AG04450 (cell line): ENCODE measurements at regions not wholly inside any gene's neighbourhood (a gene's known extent, or its start where the extent isn't known, plus 50 kb on each side); places are given as distances from the start of the nearest gene placed in this dataset.

Experiments used
- CTCF ChIA-PET: fragments of 300-600, 350-600 bp; formaldehyde crosslinking; extraction: SDS; loops from one replicate; lab custom pipeline; 2022; ENCODE audit warnings: antibody characterized with exemption, inconsistent platforms; lab: Charles Lee
- POLR2A ChIA-PET: fragments of 350-600 bp; formaldehyde crosslinking; extraction: SDS; loops from one replicate; lab custom pipeline; 2021; ENCODE audit warnings: antibody characterized with exemption, inconsistent platforms; lab: Yijun Ruan, JAX
- DNase-seq: peaks from one replicate; pipeline ENCODE4 v3.0.0-alpha.2; 2011; ENCODE audit warnings: low read depth, low spot score
- H3K27ac ChIP-seq: one replicate; pipeline ENCODE4 v1.5.1; 2012; ENCODE audit warnings: low read depth, low read length, control low read depth
- H3K27me3 ChIP-seq: one replicate; pipeline ENCODE4 v1.6.0; 2012; ENCODE audit warnings: low read length; ENCODE audit not compliant: control insufficient read depth, insufficient read depth
- H3K4me3 ChIP-seq: 2 replicates; pipeline ENCODE4 v1.5.1; 2011; ENCODE audit warnings: mild to moderate bottlenecking, low read depth, low read length, control low read depth
- H3K9me3 ChIP-seq: 2 replicates; pipeline ENCODE4 v1.5.1; 2012; ENCODE audit warnings: low read length; ENCODE audit not compliant: control insufficient read depth, insufficient read depth
- TF ChIP-seq, protein P1 (sequence below): IDR thresholded peaks from 2 replicates; pipeline ENCODE4 v1.5.1; 2011; ENCODE audit warnings: low read depth, low read length, control low read depth, inconsistent platforms

DNA sequence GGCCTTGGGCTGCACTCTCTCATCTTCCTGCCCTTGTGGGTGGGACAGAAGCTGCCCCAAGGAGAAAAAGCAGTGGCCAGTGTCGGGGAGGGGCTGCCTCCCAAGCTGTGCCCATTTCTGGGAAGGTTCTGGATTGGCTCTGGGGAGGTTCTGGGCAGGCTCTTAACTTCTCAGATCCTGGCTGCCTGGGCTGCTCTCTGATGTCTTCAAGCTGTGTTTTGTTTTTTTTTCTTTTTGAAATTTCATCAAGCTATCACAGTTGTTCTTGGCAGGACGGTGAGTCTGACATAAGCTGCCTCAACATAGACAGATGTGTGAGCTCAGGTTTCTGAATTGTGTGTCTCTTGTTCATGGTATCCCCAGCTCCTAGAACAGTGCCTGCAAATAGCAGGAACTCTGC, 1032.0 kb downstream of the BRD1 start:
- CTCF ChIA-PET: no interaction called here
- Histone ChIP-seq H3K27me3 (no peaks in the 10 kb centered on the region), H3K27ac (no peak overlapping the region), H3K9me3 (peaks cover 74% of the 10 kb centered on the region), H3K4me3 (no peak overlapping the region)
- TF ChIP-seq, protein P1, sequence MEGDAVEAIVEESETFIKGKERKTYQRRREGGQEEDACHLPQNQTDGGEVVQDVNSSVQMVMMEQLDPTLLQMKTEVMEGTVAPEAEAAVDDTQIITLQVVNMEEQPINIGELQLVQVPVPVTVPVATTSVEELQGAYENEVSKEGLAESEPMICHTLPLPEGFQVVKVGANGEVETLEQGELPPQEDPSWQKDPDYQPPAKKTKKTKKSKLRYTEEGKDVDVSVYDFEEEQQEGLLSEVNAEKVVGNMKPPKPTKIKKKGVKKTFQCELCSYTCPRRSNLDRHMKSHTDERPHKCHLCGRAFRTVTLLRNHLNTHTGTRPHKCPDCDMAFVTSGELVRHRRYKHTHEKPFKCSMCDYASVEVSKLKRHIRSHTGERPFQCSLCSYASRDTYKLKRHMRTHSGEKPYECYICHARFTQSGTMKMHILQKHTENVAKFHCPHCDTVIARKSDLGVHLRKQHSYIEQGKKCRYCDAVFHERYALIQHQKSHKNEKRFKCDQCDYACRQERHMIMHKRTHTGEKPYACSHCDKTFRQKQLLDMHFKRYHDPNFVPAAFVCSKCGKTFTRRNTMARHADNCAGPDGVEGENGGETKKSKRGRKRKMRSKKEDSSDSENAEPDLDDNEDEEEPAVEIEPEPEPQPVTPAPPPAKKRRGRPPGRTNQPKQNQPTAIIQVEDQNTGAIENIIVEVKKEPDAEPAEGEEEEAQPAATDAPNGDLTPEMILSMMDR: no peak
- DNase-seq: no peak
- POLR2A ChIA-PET: no interaction called here

DNA sequence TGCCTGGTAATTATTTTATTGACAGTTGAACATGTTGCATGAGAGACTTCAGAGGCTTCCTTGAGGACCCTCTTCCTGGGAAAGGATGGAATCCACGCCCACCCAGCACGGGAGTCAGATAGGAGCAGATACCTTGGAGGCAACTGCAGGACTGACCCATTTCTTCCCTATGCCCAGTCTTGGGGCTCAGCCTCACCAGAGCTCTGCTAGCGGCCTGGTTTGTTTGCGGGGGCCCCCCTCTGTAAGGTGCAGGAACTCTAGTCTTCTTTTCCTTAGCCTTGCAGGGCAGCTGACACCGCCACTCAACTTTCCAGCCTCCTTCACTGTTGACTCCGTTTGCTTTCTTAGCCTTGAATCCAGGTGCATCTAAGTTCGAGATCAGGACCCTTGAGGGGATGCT, 1032.8 kb downstream of the BRD1 start:
- Histone ChIP-seq H3K4me3 (no peak overlapping the region), H3K27me3 (no peaks in the 10 kb centered on the region), H3K9me3 (peaks cover 66% of the 10 kb centered on the region), H3K27ac (no peak overlapping the region)
- TF ChIP-seq, protein P1: no peak
- ChIA-PET POLR2A (no interaction called here), CTCF (no interaction called here)
- DNase-seq: no peak

DNA sequence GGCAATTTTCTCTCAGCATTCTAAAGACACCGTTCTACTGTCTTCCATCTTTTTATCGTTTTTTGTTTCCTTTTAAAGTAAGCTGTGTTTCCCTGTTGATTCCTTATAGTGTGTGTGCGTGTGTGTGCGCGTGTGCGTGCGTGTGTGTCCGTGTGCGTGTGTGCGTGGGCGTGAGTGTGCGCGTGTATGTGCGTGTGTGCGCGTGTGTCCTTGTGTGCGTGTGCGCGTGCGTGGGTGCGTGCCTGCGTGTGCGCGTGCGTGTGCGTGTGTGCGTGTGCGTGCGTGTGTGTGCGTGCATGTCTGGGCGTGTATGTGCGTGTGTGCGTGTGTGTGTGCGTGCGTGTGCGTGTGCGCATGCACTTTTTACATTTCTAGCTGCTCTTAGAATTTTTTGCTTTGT, 1033.7 kb downstream of the BRD1 start:
- CTCF ChIA-PET: no interaction called here
- no peaks in the 10 kb centered on the region for H3K27me3 ChIP-seq
- H3K4me3 ChIP-seq: no peak overlapping the region
- H3K27ac ChIP-seq: no peak overlapping the region
- POLR2A ChIA-PET: no interaction called here
- no peak for DNase-seq
- peaks cover 57% of the 10 kb centered on the region for H3K9me3 ChIP-seq
- TF ChIP-seq, protein P1: no peak

DNA sequence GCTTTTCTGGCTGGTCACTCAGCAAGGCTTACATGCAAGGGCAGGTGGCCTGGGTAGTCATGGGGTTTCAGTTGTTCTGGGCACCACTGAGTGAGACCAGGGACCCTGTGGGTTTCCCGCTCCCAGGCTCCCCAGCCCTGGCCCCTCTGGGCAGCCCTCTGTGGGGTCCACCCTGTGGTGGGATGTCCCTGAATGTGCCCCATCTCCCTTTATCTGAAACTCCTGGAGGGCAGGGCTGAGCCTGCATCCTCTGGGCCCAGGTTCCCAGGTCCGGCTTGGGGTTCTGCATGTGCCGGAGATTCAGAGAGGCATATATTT, 1041.0 kb downstream of the BRD1 start:
- POLR2A ChIA-PET: no interaction called here
- no peaks in the 10 kb centered on the region for H3K27me3 ChIP-seq
- H3K4me3 ChIP-seq: no peak overlapping the region
- CTCF ChIA-PET: no interaction called here
- H3K9me3 ChIP-seq: peaks cover 57% of the 10 kb centered on the region
- H3K27ac ChIP-seq: no peak overlapping the region
- DNase-seq: no peak
- TF ChIP-seq, protein P1: no peak

DNA sequence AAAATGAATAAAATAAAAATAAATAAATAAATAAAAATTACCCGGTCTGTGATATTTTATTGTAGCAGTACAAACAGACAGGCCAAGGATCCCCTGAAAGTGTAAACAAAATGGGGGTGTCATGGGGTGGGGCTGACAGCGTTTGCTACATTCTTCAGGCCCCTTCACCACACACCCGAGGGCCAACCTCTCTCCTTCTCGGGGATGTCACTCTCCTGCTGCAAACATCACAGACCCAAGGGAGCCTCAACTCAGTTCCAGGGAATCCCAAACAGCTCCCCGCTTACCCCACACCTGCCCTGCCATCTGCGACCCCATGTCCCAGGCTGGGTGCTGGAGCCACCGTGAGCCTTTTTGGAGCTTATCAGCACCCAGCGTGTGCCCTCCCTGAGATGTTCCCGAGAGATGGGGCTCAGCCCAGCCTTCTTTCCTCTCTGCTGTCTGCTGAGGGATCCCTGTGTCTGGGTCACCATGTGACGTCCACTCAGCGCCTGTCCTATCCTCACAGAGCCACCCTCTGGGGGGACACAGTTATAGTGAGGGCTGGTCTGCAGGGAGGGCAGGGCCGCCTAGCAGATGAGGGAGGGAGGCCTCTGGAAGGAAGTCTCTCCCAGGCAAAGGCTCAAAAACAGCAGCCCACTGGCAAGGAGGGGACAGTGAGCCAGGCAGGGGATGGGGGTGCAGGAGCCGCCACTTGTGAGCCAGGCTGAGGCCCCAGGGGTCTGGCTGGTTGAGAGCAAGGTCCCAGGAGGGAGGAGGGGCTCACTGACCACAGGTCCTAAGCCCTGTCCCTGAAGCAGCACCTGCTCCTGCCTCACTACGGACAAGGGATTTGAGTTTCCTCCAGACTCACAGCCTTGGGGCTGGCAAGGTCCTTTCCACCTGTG, 1041.6 kb downstream of the BRD1 start:
- H3K4me3 ChIP-seq: no peak overlapping the region
- POLR2A ChIA-PET: no interaction called here
- no peak for DNase-seq
- H3K9me3 ChIP-seq: peaks cover 59% of the 10 kb centered on the region
- no peaks in the 10 kb centered on the region for H3K27me3 ChIP-seq
- no peak overlapping the region for H3K27ac ChIP-seq
- TF ChIP-seq, protein P1: no peak
- CTCF ChIA-PET: no interaction called here
